Neural progenitor cell (in vitro differentiated cells): ENCODE measurements at regions not wholly inside any gene's neighbourhood (a gene's known extent, or its start where the extent isn't known, plus 50 kb on each side); places are given as distances from the start of the nearest gene placed in this dataset. TPM values are rescaled to one million over a fixed set of nuclear protein-coding genes. Genes with fewer than 3 reads are reported as not detected.

Experiments used
- DNase-seq: peaks from one replicate; pipeline ENCODE4 v3.0.0-alpha.2; 2016; ENCODE audit warnings: low spot score
- H2AFZ ChIP-seq: fragments of 200-600 bp; sonication (generic); replicated peaks from 2 replicates; pipeline ENCODE4 v1.6.1; 2016; ENCODE audit warnings: antibody characterized with exemption
- H3F3A ChIP-seq: fragments of 200-600 bp; sonication (generic); 2 replicates; pipeline ENCODE4 v1.6.1; 2016; ENCODE audit warnings: antibody characterized with exemption, low read depth
- H3K27ac ChIP-seq: fragments of 200-600 bp; sonication (generic); 2 replicates; pipeline ENCODE4 v1.5.1; 2016; ENCODE audit warnings: mild to moderate bottlenecking
- H3K27me3 ChIP-seq: fragments of 200-600 bp; sonication (generic); 2 replicates; pipeline ENCODE4 v1.6.1; 2016; ENCODE audit warnings: mild to moderate bottlenecking, moderate library complexity
- H3K36me3 ChIP-seq: fragments of 200-600 bp; sonication (generic); 2 replicates; pipeline ENCODE4 v1.5.1; 2016
- H3K4me1 ChIP-seq: fragments of 200-600 bp; sonication (generic); 2 replicates; pipeline ENCODE4 v1.6.1; 2016; ENCODE audit warnings: mixed run types
- H3K4me2 ChIP-seq: fragments of 200-600 bp; sonication (generic); 2 replicates; pipeline ENCODE4 v1.6.1; 2016
- H3K4me3 ChIP-seq: fragments of 200-600 bp; sonication (generic); 2 replicates; pipeline ENCODE4 v1.5.1; 2016
- H3K79me2 ChIP-seq: fragments of 200-600 bp; sonication (generic); 2 replicates; pipeline ENCODE4 v1.6.1; 2016; ENCODE audit warnings: low read depth
- H3K9ac ChIP-seq: fragments of 200-600 bp; sonication (generic); 2 replicates; pipeline ENCODE4 v1.6.1; 2016
- H3K9me3 ChIP-seq: fragments of 200-600 bp; sonication (generic); 2 replicates; pipeline ENCODE4 v1.5.1; 2016; ENCODE audit warnings: low read depth
- H4K20me1 ChIP-seq: fragments of 200-600 bp; sonication (generic); 2 replicates; pipeline ENCODE4 v1.6.1; 2016; ENCODE audit warnings: low read depth
- H3K27ac Mint-ChIP-seq: 3 replicates; pipeline ENCODE4 v1.8.0; 2021; ENCODE audit warnings: mixed read lengths
- H3K27me3 Mint-ChIP-seq: 2 replicates; pipeline ENCODE4 v1.8.0; 2022; ENCODE audit warnings: low read depth, mild to moderate bottlenecking, inconsistent platforms, moderate library complexity, mixed read lengths; ENCODE audit not compliant: insufficient read depth
- H3K36me3 Mint-ChIP-seq: 3 replicates; pipeline ENCODE4 v1.8.0; 2021; ENCODE audit warnings: mixed read lengths
- H3K4me1 Mint-ChIP-seq: 3 replicates; pipeline ENCODE4 v1.8.0; 2021; ENCODE audit warnings: mixed read lengths
- H3K4me3 Mint-ChIP-seq: 3 replicates; pipeline ENCODE4 v1.8.0; 2021; ENCODE audit warnings: mild to moderate bottlenecking, moderate library complexity, mixed read lengths
- H3K9me3 Mint-ChIP-seq: 3 replicates; pipeline ENCODE4 v1.8.0; 2020; ENCODE audit warnings: mixed read lengths
- EZH2 ChIP-seq: fragments of 200-600 bp; sonication (generic); IDR thresholded peaks from 2 replicates; pipeline ENCODE4 v1.6.1; 2017; ENCODE audit warnings: antibody characterized with exemption, mild to moderate bottlenecking, moderate library complexity
- EZH2phosphoT487 ChIP-seq: fragments of 200-600 bp; sonication (generic); IDR thresholded peaks from 2 replicates; pipeline ENCODE4 v1.6.1; 2017; ENCODE audit warnings: antibody characterized with exemption
- small RNA-seq: library from RNA; depleted of rRNA; stranded (forward); fragments of <200 nt; gene quantifications from one replicate; pipeline ENCODE3, GENCODE V24; 2015
- TF ChIP-seq, protein P1 (sequence below): fragments of 200-600 bp; sonication (generic); IDR thresholded peaks from 2 replicates; pipeline ENCODE4 v1.5.1; 2017; ENCODE audit warnings: antibody characterized with exemption, mild to moderate bottlenecking

DNA sequence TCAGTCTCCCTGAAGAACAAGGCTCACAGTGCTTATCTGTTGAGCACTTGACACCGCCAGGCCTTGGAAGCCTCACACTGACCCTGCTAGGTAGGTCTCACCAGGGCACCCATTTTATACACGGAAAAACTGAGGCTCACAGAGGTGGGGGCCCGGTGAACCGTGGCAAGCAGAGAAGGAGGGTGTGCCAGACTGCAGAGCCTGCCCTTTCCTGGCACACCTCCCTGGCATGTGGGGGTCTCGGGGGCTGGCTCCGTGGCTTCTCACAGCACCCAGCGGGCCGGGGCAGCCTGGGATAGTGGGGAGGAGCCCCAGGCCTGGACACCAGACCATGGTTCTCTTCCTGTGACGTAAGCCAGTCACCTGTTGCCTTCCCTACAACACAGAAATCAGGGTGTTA is 53.7 kb upstream of the IER5L start:
- no peaks in the 10 kb centered on the region for H3K36me3 ChIP-seq
- peaks cover 8% of the 10 kb centered on the region for H3F3A ChIP-seq
- no peaks in the 10 kb centered on the region for H3K27me3 ChIP-seq
- no peak overlapping the region for H3K27ac Mint-ChIP-seq
- peaks cover 2% of the 10 kb centered on the region for H3K9me3 Mint-ChIP-seq
- no peaks in the 10 kb centered on the region for H3K36me3 Mint-ChIP-seq
- H3K4me1 Mint-ChIP-seq = peaks cover 14% of the 10 kb centered on the region
- peaks cover 19% of the 10 kb centered on the region for H3K27me3 Mint-ChIP-seq
- DNase-seq = no peak
- peaks cover 11% of the 10 kb centered on the region for H3K4me1 ChIP-seq
- no peak overlapping the region for H3K27ac ChIP-seq
- TF ChIP-seq, protein P1, sequence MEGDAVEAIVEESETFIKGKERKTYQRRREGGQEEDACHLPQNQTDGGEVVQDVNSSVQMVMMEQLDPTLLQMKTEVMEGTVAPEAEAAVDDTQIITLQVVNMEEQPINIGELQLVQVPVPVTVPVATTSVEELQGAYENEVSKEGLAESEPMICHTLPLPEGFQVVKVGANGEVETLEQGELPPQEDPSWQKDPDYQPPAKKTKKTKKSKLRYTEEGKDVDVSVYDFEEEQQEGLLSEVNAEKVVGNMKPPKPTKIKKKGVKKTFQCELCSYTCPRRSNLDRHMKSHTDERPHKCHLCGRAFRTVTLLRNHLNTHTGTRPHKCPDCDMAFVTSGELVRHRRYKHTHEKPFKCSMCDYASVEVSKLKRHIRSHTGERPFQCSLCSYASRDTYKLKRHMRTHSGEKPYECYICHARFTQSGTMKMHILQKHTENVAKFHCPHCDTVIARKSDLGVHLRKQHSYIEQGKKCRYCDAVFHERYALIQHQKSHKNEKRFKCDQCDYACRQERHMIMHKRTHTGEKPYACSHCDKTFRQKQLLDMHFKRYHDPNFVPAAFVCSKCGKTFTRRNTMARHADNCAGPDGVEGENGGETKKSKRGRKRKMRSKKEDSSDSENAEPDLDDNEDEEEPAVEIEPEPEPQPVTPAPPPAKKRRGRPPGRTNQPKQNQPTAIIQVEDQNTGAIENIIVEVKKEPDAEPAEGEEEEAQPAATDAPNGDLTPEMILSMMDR = no peak
- no peak for TF ChIP-seq EZH2phosphoT487
- TF ChIP-seq EZH2 = no peak
- no peaks in the 10 kb centered on the region for H3K9me3 ChIP-seq
- H3K9ac ChIP-seq = no peak overlapping the region
- H3K79me2 ChIP-seq = no peaks in the 10 kb centered on the region
- no peak overlapping the region for H3K4me3 ChIP-seq
- H4K20me1 ChIP-seq = no peaks in the 10 kb centered on the region
- no peak overlapping the region for H3K4me3 Mint-ChIP-seq
- H2AFZ ChIP-seq = no peak overlapping the region
- no peak overlapping the region for H3K4me2 ChIP-seq

DNA sequence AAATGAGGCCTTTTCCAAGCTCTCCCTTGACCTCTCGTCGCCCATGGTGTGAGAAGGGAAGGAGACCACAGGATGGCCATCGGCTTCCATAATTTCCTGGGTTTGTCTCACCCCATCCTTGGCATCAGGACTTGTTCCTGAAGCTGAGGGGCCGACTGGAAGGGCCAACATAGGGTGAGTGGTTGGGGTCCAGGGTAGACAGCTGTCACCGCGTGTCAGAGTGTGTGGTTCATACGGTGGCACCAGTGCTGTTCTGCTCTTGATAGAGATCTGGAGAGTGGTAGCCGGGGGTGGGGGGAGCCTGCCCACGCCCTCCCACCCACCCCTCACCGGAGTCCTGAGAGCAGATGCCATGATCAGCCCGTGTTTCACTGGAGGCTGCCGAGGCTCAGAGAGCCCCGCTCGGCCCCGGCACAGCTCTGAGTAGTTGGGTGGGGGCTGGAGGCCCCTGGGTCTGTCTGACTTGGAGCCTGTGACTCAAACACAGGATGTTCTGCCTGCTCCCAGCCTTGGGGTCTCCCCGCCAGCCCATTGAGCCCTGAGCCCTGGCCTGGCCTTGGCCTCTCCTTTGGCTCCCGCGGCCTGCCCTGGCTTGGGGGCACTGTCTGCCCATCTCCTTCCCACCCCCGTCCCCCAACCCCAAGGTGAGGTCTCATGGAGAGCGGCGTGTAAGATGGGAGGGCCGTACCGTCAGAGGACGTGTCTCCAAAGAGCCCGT is 53.1 kb upstream of the IER5L start:
- H3K4me1 Mint-ChIP-seq = peaks cover 14% of the 10 kb centered on the region
- no peak overlapping the region for H3K27ac ChIP-seq
- H3K79me2 ChIP-seq = no peaks in the 10 kb centered on the region
- H3K4me1 ChIP-seq = peaks cover 12% of the 10 kb centered on the region
- H3F3A ChIP-seq = peaks cover 9% of the 10 kb centered on the region
- H3K27ac Mint-ChIP-seq = no peak overlapping the region
- H3K4me2 ChIP-seq = no peak overlapping the region
- peaks cover 2% of the 10 kb centered on the region for H3K9me3 Mint-ChIP-seq
- H3K27me3 Mint-ChIP-seq = peaks cover 19% of the 10 kb centered on the region
- no peaks in the 10 kb centered on the region for H3K36me3 Mint-ChIP-seq
- no peak overlapping the region for H3K4me3 Mint-ChIP-seq
- no peak overlapping the region for H3K4me3 ChIP-seq
- no peak overlapping the region for H3K9ac ChIP-seq
- no peaks in the 10 kb centered on the region for H3K9me3 ChIP-seq
- H3K36me3 ChIP-seq = no peaks in the 10 kb centered on the region
- H3K27me3 ChIP-seq = no peaks in the 10 kb centered on the region
- no peaks in the 10 kb centered on the region for H4K20me1 ChIP-seq
- no peak overlapping the region for H2AFZ ChIP-seq
- no peak for DNase-seq
- no peak for TF ChIP-seq EZH2
- TF ChIP-seq, protein P1 = no peak
- TF ChIP-seq EZH2phosphoT487 = no peak

DNA sequence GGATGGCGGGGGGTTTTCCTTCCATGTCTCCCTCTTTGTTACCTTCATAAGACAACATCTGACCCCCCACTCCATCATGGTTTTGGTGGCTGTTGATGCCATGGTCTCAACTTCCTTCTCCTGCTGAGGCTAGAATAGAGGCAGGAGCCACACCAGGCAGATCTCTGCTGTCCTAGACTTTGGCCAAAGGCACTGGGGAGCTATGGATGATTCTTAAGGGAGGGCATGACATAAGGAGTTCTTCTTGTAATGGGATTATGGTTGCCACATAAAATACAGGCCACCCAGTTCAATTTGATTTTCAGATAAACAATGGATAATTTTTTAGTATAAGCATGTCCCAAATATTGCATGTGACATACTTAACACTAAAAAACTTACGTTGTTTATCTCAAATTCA is 52.2 kb upstream of the IER5L start:
- no peak overlapping the region for H3K4me3 Mint-ChIP-seq
- peaks cover 18% of the 10 kb centered on the region for H3K27me3 Mint-ChIP-seq
- no peaks in the 10 kb centered on the region for H3K79me2 ChIP-seq
- no peaks in the 10 kb centered on the region for H4K20me1 ChIP-seq
- H3K4me3 ChIP-seq = no peak overlapping the region
- H3K4me2 ChIP-seq = no peak overlapping the region
- H3K9me3 Mint-ChIP-seq = peaks cover 2% of the 10 kb centered on the region
- no peak overlapping the region for H3K27ac ChIP-seq
- H3K27ac Mint-ChIP-seq = peak overlapping the region; percentile 37
- H3K9ac ChIP-seq = no peak overlapping the region
- TF ChIP-seq EZH2phosphoT487 (no peak), EZH2 (no peak)
- TF ChIP-seq, protein P1 = no peak
- no peak overlapping the region for H2AFZ ChIP-seq
- DNase-seq = no peak
- H3K4me1 ChIP-seq = peaks cover 20% of the 10 kb centered on the region
- no peaks in the 10 kb centered on the region for H3K9me3 ChIP-seq
- no peaks in the 10 kb centered on the region for H3K27me3 ChIP-seq
- peaks cover 17% of the 10 kb centered on the region for H3F3A ChIP-seq
- no peaks in the 10 kb centered on the region for H3K36me3 ChIP-seq
- peaks cover 21% of the 10 kb centered on the region for H3K4me1 Mint-ChIP-seq
- no peaks in the 10 kb centered on the region for H3K36me3 Mint-ChIP-seq

Small RNA genes lying in the stretch of these regions (small RNA-seq; reads per million reads assigned to genes)
- gene AL353803.5 (not detected), gene RN7SL159P (not detected)
